HG02678 (cell line): ENCODE measurements at regions not wholly inside any gene's neighbourhood (a gene's known extent, or its start where the extent isn't known, plus 50 kb on each side); places are given as distances from the start of the nearest gene placed in this dataset.
A peak's percentile ranks its signal among the peaks of the same experiment; 100 is the strongest.

Experiments used
- ATAC-seq: cut with Tn5 transposase; IDR thresholded peaks from one replicate; pipeline ENCODE4 v1.9.1; 2021; ENCODE audit warnings: mild to moderate bottlenecking, moderate library complexity; ENCODE audit not compliant: unreplicated experiment

GRCh38 chr10:4101918-4102654, 317.1 kb upstream of the KLF6 start:
- ATAC-seq = peak; percentile 56

- ATAC-seq = no peak
Measured at GRCh38 chr10:4100380-4100779, 315.4 kb upstream of the KLF6 start.

GRCh38 chr10:4099202-4099601, 314.2 kb upstream of the KLF6 start:
- no peak for ATAC-seq

- no peak for ATAC-seq
Measured at GRCh38 chr10:4095166-4095917, 310.3 kb upstream of the KLF6 start.

- ATAC-seq = no peak
Measured at GRCh38 chr10:4094751-4095150, 309.7 kb upstream of the KLF6 start.

- no peak for ATAC-seq
Measured at GRCh38 chr10:4093438-4093837, 308.4 kb upstream of the KLF6 start.

- ATAC-seq = no peak
Measured at GRCh38 chr10:4088354-4089066, 303.5 kb upstream of the KLF6 start.

GRCh38 chr10:4086131-4086898, 301.3 kb upstream of the KLF6 start:
- ATAC-seq = no peak

- no peak for ATAC-seq
Measured at GRCh38 chr10:4083509-4084003, 298.5 kb upstream of the KLF6 start.

- no peak for ATAC-seq
Measured at GRCh38 chr10:4082861-4083260, 297.9 kb upstream of the KLF6 start.

DNA sequence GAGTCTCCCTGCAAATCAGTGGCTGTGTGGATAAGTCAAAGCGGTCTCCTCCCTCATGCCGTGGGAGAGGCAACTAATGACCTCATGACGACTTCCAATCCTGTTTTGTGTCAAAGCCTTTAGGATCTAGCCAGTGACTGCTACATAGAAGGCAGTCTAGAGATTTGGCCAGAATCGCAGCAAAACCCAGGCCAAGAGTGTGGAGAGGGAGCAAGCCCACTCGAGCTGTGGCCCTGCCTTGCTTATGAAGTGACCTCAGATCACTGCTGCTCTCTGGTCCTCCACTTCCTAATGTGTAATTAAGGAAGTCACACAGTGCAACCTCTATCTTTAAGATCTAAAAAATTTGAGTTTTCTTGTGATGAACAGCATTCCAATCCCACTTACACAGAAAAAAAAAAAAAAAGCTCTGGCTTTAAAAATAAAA, 296.7 kb upstream of the KLF6 start:
- ATAC-seq = no peak

DNA sequence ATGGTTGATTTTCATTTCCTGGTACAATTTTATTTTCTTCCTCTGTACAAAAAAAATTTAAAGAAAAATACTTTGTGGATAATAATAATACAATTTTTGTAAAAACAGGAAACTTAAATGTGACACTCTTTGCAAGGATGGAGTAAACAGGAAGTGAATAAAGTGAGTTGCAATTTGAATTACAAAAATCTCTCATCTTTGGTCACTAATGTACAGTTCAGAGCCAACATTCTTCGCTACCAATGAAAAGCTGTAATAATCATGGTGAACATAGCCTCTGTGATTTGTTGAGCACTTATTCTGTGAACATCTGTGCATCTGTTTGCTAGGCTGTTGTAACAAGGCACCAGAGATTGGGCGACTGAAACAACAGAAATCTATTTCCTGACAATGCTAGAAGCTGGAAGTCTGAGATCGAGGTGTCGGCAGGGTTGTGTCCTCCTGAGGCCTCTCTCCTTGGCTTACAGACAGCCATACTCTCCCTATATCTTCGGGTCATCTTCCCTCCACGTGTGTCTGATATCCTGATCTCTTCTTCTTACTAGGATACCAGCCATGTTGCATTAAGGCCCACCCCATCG, 295.3 kb upstream of the KLF6 start:
- ATAC-seq = no peak

GRCh38 chr10:4079803-4080202, 294.8 kb upstream of the KLF6 start:
- ATAC-seq = no peak

DNA sequence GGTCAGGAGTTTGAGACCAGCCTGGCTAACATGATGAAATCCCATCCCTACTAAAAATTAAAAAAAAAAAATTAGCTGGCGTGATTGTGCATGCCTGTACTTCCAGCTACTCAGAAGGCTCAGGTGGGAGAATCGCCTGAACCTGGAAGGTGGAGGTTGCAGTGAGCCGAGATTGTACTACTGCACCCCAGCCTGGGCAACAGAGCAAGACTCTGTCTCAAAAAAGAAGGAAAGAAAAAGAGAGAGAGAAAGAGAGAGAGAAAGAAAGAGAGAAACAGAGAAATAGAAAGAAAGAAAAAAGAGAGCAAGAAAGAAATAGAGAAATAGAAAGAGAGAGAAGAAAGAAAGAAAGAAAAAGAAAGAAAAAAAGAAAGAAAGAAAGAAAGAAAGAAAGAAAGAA, 292.8 kb upstream of the KLF6 start:
- no peak for ATAC-seq

DNA sequence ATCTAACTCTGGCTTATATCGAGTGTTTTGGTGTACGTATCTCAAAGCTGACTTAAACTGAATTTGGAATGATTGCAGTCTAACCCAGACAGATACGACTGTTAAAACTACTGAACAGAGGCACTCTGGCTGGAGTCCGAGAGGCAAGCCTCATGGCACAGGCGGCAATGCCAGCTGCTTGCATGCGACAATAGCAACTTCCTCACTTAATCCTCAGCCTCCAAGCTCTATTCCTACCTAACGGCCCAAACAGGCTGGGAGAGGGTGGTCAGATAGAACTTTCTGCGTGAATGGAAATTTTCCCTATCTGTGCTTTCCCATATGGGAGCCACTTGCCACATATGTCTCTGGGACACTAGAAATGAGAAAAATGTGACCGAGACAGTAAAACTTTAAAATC, 292.0 kb upstream of the KLF6 start:
- ATAC-seq = no peak

DNA sequence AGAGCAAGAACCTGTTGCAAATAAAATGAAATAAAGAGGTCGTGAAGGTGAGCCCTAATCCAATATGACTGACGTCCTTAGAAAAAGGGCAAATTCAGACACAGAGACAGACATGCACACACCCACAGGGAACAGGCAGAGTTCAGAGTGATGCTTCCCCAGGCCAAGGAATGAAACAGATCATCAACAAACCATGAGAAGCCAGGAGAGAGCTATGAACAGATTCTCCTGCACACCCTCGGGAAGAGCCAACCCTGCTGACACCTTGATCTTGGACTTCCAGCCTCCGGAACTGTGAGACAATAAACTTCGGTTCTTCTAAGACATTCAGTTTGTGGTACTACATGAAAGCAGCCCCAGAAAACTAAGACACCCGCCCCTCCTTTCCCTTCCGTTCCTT, 290.4 kb upstream of the KLF6 start:
- ATAC-seq = no peak

- no peak for ATAC-seq
Measured at GRCh38 chr10:4074545-4075407, 289.8 kb upstream of the KLF6 start.

DNA sequence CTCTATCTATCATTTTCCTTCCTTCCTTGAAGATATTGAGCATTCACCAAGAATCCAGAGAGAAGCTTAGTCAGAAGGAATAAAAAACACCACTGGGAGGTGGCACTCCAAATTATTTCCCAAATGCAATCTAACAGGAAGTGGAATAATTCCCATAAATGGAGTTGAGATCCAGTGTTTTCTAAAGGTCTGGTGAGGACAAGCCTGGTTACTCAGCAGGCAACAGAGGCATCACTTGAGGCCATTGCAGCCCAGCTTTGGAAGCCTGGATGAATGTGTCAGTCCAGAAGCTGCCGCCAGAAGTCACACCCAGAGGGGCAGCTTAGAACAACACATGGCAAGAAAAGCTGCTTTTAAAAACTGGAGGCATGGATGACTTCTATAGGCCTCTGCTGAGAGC, 288.9 kb upstream of the KLF6 start:
- no peak for ATAC-seq

DNA sequence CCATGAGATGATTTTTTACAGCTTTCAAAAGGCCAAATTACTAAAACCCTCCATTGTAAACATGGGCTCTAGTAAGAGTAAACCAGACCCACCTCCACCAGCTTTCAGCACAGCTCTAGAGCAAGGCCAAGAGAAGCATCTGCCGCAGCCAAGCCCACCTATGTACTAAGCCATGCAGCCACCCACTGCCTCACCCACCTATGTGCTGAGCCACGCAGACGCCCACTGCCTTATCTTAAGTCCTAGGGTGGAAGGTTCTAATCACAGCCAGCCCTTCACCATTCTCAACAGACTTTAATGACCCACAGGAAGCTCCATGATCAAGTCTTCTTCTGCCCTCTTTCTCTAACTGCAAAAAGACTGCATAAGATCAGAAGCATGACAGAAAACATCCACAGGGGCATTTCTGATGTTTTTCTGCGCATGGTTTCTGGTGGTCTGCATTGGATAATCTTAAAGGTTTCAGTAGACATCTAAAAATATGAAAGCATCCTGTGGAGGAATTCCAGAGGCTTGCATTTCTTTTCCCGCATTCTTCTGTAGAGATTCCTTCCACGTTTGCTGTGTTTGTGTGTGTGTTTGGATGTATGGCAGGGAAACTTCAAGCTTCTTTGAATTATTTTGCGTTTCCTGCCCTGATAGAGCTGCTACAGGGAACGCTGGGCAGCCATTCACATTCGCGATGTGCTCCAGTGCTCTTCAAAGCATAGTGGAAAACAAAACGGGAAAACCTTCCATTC, 286.1 kb upstream of the KLF6 start:
- ATAC-seq = no peak
